HEK293 (cell line): ENCODE measurements at regions not wholly inside any gene's neighbourhood (a gene's known extent, or its start where the extent isn't known, plus 50 kb on each side); places are given as distances from the start of the nearest gene placed in this dataset.

Experiments used
- ZFP37 ChIP-seq: fragments of 450-650 bp; formaldehyde crosslinking; IDR thresholded peaks from 2 replicates; pipeline ENCODE4 v1.5.1; 2016; ENCODE audit warnings: missing biosample characterization, missing genetic modification characterization
- ZFP69B ChIP-seq: fragments of 450-650 bp; formaldehyde crosslinking; IDR thresholded peaks from 2 replicates; pipeline ENCODE4 v1.5.1; 2016; ENCODE audit warnings: missing biosample characterization, missing genetic modification characterization
- ZNF510 ChIP-seq: fragments of 450-650 bp; formaldehyde crosslinking; IDR thresholded peaks from 2 replicates; pipeline ENCODE4 v1.5.1; 2018; ENCODE audit warnings: mild to moderate bottlenecking, missing genetic modification characterization, missing biosample characterization; ENCODE audit not compliant: insufficient replicate concordance
- ZNF529 ChIP-seq: fragments of 450-650 bp; formaldehyde crosslinking; IDR thresholded peaks from 2 replicates; pipeline ENCODE4 v1.5.1; 2017; ENCODE audit warnings: missing genetic modification characterization, missing biosample characterization; ENCODE audit not compliant: insufficient replicate concordance
- ZNF549 ChIP-seq: fragments of 450-650 bp; IDR thresholded peaks from 2 replicates; pipeline ENCODE4 v1.5.1; 2018; ENCODE audit warnings: missing biosample characterization, missing genetic modification characterization, mild to moderate bottlenecking, inconsistent platforms, moderate library complexity
- ZNF621 ChIP-seq: fragments of 450-650 bp; formaldehyde crosslinking; IDR thresholded peaks from 2 replicates; pipeline ENCODE4 v1.5.1; 2017; ENCODE audit warnings: missing biosample characterization, missing genetic modification characterization
- ZNF791 ChIP-seq: fragments of 450-650 bp; formaldehyde crosslinking; IDR thresholded peaks from 2 replicates; pipeline ENCODE4 v1.5.1; 2016; ENCODE audit warnings: missing biosample characterization, missing genetic modification characterization
- ZNF837 ChIP-seq: fragments of 450-650 bp; formaldehyde crosslinking; IDR thresholded peaks from 2 replicates; pipeline ENCODE4 v1.5.1; 2016; ENCODE audit warnings: missing biosample characterization, missing genetic modification characterization
- TF ChIP-seq, protein P1 (sequence below): fragments of 450-650 bp; formaldehyde crosslinking; IDR thresholded peaks from 2 replicates; pipeline ENCODE4 v1.5.1; 2016; ENCODE audit warnings: missing biosample characterization, missing genetic modification characterization, low read depth
- TF ChIP-seq, protein P2 (sequence below): fragments of 450-650 bp; formaldehyde crosslinking; IDR thresholded peaks from 2 replicates; pipeline ENCODE4 v1.5.1; 2016; ENCODE audit warnings: missing biosample characterization, missing genetic modification characterization
- TF ChIP-seq, protein P3 (sequence below): fragments of 450-650 bp; formaldehyde crosslinking; IDR thresholded peaks from 2 replicates; pipeline ENCODE4 v1.5.1; 2016; ENCODE audit warnings: missing biosample characterization, missing genetic modification characterization
- TF ChIP-seq, protein P4 (sequence below): fragments of 450-650 bp; formaldehyde crosslinking; IDR thresholded peaks from 2 replicates; pipeline ENCODE4 v1.5.1; 2016; ENCODE audit warnings: missing biosample characterization, missing genetic modification characterization, borderline replicate concordance
- TF ChIP-seq, protein P5 (sequence below): fragments of 450-650 bp; formaldehyde crosslinking; IDR thresholded peaks from 2 replicates; pipeline ENCODE4 v1.5.1; 2016; ENCODE audit warnings: missing biosample characterization, missing genetic modification characterization

DNA sequence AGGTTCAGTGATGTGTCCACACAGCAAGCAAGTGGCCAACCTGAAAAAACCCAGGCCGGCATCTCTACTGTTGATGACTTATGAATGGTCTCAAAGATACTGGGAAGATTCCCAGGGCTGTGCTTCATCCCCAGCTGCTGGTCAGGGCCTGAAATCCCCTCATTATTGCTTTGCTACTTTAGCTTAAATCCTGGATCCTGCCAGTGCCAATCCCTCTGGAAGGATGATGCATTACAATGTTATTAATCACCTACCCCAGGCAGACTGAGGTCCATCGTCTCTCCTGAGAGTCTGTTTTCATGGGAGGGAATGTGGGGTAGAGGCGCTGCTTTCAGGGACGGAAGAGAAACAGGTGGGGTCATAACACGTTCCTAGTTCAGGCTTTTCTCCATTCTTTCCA is 371.6 kb downstream of the RPS24 start:
- TF ChIP-seq ZFP69B = no peak
- TF ChIP-seq, protein P1, sequence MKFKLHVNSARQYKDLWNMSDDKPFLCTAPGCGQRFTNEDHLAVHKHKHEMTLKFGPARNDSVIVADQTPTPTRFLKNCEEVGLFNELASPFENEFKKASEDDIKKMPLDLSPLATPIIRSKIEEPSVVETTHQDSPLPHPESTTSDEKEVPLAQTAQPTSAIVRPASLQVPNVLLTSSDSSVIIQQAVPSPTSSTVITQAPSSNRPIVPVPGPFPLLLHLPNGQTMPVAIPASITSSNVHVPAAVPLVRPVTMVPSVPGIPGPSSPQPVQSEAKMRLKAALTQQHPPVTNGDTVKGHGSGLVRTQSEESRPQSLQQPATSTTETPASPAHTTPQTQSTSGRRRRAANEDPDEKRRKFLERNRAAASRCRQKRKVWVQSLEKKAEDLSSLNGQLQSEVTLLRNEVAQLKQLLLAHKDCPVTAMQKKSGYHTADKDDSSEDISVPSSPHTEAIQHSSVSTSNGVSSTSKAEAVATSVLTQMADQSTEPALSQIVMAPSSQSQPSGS (tag by site-specific recombination) = no peak
- TF ChIP-seq, protein P2, sequence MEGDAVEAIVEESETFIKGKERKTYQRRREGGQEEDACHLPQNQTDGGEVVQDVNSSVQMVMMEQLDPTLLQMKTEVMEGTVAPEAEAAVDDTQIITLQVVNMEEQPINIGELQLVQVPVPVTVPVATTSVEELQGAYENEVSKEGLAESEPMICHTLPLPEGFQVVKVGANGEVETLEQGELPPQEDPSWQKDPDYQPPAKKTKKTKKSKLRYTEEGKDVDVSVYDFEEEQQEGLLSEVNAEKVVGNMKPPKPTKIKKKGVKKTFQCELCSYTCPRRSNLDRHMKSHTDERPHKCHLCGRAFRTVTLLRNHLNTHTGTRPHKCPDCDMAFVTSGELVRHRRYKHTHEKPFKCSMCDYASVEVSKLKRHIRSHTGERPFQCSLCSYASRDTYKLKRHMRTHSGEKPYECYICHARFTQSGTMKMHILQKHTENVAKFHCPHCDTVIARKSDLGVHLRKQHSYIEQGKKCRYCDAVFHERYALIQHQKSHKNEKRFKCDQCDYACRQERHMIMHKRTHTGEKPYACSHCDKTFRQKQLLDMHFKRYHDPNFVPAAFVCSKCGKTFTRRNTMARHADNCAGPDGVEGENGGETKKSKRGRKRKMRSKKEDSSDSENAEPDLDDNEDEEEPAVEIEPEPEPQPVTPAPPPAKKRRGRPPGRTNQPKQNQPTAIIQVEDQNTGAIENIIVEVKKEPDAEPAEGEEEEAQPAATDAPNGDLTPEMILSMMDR = no peak
- TF ChIP-seq, protein P3, sequence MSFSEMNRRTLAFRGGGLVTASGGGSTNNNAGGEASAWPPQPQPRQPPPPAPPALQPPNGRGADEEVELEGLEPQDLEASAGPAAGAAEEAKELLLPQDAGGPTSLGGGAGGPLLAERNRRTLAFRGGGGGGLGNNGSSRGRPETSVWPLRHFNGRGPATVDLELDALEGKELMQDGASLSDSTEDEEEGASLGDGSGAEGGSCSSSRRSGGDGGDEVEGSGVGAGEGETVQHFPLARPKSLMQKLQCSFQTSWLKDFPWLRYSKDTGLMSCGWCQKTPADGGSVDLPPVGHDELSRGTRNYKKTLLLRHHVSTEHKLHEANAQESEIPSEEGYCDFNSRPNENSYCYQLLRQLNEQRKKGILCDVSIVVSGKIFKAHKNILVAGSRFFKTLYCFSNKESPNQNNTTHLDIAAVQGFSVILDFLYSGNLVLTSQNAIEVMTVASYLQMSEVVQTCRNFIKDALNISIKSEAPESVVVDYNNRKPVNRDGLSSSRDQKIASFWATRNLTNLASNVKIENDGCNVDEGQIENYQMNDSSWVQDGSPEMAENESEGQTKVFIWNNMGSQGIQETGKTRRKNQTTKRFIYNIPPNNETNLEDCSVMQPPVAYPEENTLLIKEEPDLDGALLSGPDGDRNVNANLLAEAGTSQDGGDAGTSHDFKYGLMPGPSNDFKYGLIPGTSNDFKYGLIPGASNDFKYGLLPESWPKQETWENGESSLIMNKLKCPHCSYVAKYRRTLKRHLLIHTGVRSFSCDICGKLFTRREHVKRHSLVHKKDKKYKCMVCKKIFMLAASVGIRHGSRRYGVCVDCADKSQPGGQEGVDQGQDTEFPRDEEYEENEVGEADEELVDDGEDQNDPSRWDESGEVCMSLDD (tag by site-specific recombination) = no peak
- TF ChIP-seq ZNF791 = no peak
- TF ChIP-seq, protein P4, sequence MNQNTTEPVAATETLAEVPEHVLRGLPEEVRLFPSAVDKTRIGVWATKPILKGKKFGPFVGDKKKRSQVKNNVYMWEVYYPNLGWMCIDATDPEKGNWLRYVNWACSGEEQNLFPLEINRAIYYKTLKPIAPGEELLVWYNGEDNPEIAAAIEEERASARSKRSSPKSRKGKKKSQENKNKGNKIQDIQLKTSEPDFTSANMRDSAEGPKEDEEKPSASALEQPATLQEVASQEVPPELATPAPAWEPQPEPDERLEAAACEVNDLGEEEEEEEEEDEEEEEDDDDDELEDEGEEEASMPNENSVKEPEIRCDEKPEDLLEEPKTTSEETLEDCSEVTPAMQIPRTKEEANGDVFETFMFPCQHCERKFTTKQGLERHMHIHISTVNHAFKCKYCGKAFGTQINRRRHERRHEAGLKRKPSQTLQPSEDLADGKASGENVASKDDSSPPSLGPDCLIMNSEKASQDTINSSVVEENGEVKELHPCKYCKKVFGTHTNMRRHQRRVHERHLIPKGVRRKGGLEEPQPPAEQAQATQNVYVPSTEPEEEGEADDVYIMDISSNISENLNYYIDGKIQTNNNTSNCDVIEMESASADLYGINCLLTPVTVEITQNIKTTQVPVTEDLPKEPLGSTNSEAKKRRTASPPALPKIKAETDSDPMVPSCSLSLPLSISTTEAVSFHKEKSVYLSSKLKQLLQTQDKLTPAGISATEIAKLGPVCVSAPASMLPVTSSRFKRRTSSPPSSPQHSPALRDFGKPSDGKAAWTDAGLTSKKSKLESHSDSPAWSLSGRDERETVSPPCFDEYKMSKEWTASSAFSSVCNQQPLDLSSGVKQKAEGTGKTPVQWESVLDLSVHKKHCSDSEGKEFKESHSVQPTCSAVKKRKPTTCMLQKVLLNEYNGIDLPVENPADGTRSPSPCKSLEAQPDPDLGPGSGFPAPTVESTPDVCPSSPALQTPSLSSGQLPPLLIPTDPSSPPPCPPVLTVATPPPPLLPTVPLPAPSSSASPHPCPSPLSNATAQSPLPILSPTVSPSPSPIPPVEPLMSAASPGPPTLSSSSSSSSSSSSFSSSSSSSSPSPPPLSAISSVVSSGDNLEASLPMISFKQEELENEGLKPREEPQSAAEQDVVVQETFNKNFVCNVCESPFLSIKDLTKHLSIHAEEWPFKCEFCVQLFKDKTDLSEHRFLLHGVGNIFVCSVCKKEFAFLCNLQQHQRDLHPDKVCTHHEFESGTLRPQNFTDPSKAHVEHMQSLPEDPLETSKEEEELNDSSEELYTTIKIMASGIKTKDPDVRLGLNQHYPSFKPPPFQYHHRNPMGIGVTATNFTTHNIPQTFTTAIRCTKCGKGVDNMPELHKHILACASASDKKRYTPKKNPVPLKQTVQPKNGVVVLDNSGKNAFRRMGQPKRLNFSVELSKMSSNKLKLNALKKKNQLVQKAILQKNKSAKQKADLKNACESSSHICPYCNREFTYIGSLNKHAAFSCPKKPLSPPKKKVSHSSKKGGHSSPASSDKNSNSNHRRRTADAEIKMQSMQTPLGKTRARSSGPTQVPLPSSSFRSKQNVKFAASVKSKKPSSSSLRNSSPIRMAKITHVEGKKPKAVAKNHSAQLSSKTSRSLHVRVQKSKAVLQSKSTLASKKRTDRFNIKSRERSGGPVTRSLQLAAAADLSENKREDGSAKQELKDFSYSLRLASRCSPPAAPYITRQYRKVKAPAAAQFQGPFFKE = no peak
- TF ChIP-seq ZNF549 (tag by site-specific recombination) = no peak
- TF ChIP-seq ZNF837 (tag by site-specific recombination) = no peak
- no peak for TF ChIP-seq ZFP37 (tag by site-specific recombination)
- TF ChIP-seq ZNF510 (tag by site-specific recombination) = no peak
- TF ChIP-seq, protein P5, sequence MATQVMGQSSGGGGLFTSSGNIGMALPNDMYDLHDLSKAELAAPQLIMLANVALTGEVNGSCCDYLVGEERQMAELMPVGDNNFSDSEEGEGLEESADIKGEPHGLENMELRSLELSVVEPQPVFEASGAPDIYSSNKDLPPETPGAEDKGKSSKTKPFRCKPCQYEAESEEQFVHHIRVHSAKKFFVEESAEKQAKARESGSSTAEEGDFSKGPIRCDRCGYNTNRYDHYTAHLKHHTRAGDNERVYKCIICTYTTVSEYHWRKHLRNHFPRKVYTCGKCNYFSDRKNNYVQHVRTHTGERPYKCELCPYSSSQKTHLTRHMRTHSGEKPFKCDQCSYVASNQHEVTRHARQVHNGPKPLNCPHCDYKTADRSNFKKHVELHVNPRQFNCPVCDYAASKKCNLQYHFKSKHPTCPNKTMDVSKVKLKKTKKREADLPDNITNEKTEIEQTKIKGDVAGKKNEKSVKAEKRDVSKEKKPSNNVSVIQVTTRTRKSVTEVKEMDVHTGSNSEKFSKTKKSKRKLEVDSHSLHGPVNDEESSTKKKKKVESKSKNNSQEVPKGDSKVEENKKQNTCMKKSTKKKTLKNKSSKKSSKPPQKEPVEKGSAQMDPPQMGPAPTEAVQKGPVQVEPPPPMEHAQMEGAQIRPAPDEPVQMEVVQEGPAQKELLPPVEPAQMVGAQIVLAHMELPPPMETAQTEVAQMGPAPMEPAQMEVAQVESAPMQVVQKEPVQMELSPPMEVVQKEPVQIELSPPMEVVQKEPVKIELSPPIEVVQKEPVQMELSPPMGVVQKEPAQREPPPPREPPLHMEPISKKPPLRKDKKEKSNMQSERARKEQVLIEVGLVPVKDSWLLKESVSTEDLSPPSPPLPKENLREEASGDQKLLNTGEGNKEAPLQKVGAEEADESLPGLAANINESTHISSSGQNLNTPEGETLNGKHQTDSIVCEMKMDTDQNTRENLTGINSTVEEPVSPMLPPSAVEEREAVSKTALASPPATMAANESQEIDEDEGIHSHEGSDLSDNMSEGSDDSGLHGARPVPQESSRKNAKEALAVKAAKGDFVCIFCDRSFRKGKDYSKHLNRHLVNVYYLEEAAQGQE (tag by site-specific recombination) = no peak
- TF ChIP-seq ZNF529 = no peak
- no peak for TF ChIP-seq ZNF621 (tag by site-specific recombination)
